ENCODE measurements at regions not wholly inside any gene's neighbourhood (a gene's known extent, or its start where the extent isn't known, plus 50 kb on each side); places are given as distances from the start of the nearest gene placed in this dataset.

- TF ChIP-seq, protein P1, sequence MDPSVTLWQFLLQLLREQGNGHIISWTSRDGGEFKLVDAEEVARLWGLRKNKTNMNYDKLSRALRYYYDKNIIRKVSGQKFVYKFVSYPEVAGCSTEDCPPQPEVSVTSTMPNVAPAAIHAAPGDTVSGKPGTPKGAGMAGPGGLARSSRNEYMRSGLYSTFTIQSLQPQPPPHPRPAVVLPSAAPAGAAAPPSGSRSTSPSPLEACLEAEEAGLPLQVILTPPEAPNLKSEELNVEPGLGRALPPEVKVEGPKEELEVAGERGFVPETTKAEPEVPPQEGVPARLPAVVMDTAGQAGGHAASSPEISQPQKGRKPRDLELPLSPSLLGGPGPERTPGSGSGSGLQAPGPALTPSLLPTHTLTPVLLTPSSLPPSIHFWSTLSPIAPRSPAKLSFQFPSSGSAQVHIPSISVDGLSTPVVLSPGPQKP (IDR thresholded peaks at IDR 0.05; ENCODE audit: low read depth, low read length): no peak
Observed at GRCh38 chr13:111958612-111959395, 108.1 kb upstream of the SOX1 start (continued).

DNA sequence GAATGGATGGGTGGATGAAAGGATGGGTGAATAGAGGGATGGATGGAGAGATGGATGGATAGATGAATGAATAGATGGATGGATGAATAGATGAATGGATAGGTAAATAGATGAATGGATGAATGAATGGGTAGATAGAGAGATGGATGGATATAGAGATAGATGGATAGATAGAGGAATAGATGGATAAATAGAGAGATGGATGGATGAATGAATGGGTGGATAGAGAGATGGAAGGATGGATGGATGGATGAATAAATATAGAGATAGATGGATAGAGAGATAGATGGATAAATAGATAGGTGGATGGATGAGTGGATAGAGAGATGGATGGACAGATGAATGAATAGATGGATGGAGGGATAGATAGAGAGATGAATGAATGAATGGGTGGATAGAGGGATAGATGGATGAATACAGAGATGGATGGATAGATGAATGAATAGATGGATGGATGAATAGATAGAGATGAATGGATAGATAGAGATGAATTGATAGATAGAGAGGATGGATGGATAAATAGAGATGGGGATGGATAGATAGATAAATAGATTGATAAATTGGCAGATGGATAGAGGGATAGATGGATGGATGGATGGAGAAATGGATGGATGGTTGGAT, 106.7 kb upstream of the SOX1 start:
- Histone ChIP-seq H3K4me1 (ENCODE audit: control insufficient read depth, insufficient read depth, low read length) (no peaks in the 10 kb centered on the region), H3K36me3 (ENCODE audit: control insufficient read depth in 2 of 2, insufficient read depth in 2 of 2, low read length in 1 of 2) (no peaks in the 10 kb centered on the region), H3K4me3 (no peak overlapping the region), H2AFZ (ENCODE audit: control insufficient read depth, low read depth, low read length) (no peak overlapping the region), H4K20me1 (ENCODE audit: control insufficient read depth, insufficient read depth) (no peaks in the 10 kb centered on the region), H3K27me3 (replicated peaks in 1 of 2; ENCODE audit: control insufficient read depth in 2 of 2, insufficient read depth in 2 of 2, low read length in 1 of 2) (no peaks in the 10 kb centered on the region), H3K79me2 (ENCODE audit: control insufficient read depth, insufficient read depth, low read length) (no peaks in the 10 kb centered on the region), H3K9ac (ENCODE audit: control insufficient read depth, insufficient read depth, low read length) (no peak overlapping the region), H3K4me2 (ENCODE audit: control insufficient read depth, insufficient read depth) (no peak overlapping the region), H3K9me3 (replicated peaks; ENCODE audit: control insufficient read depth, insufficient read depth, low read length) (no peaks in the 10 kb centered on the region; the same call in 2 of the 3 replicates), H3K27ac (ENCODE audit: control insufficient read depth, insufficient read depth) (no peak overlapping the region)
- ATAC-seq (no peak), DNase-seq (ENCODE audit: low read depth, low spot score) (no peak), FAIRE-seq (no peak)
- no TSS peak for BruUV-seq (replicated peaks)
- CTCF ChIA-PET: no interaction called here
- SMC1A ChIA-PET (ENCODE audit: uncharacterized antibody, unreplicated experiment): no interaction called here
- in situ Hi-C loops (cut with MboI) (no loop called here), intact Hi-C loops (cut with micrococcal nuclease; ENCODE audit: unreplicated experiment) (no loop called here)
- RAD21 ChIA-PET (ENCODE audit: unreplicated experiment): no interaction called here
- POLR2A ChIA-PET: no interaction called here
- no peak for TF ChIP-seq MYB (IDR thresholded peaks at IDR 0.05; ENCODE audit: borderline replicate concordance, low read depth, low read length)
- no peak for TF ChIP-seq SKIL (IDR thresholded peaks at IDR 0.05; ENCODE audit: low read depth, poor library complexity, severe bottlenecking)
- no peak for TF ChIP-seq HDAC6 (IDR thresholded peaks at IDR 0.05; ENCODE audit: unreplicated experiment)
- TF ChIP-seq KLF5 (IDR thresholded peaks at IDR 0.05; ENCODE audit: partially characterized antibody): no peak
- TF ChIP-seq, protein P2, sequence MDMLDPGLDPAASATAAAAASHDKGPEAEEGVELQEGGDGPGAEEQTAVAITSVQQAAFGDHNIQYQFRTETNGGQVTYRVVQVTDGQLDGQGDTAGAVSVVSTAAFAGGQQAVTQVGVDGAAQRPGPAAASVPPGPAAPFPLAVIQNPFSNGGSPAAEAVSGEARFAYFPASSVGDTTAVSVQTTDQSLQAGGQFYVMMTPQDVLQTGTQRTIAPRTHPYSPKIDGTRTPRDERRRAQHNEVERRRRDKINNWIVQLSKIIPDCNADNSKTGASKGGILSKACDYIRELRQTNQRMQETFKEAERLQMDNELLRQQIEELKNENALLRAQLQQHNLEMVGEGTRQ (IDR thresholded peaks at IDR 0.05; ENCODE audit: borderline replicate concordance, low read depth, low read length): no peak
- no peak for TF ChIP-seq NFXL1 (IDR thresholded peaks at IDR 0.05; ENCODE audit: borderline replicate concordance)
- no peak for TF ChIP-seq ZBTB11 (CRISPR knock-in tag; IDR thresholded peaks at IDR 0.05)
- TF ChIP-seq ZBED1 (IDR thresholded peaks at IDR 0.05; ENCODE audit: borderline replicate concordance): no peak
- TF ChIP-seq BRCA1 (IDR thresholded peaks at IDR 0.05; ENCODE audit: low read depth, low read length): no peak

Data from GM12878 (cell line).